NCI-H2107 treated with DMSO at 0.1 percent for 48 hours (cell line): ENCODE measurements at regions not wholly inside any gene's neighbourhood (a gene's known extent, or its start where the extent isn't known, plus 50 kb on each side); places are given as distances from the start of the nearest gene placed in this dataset.

ENCODE experiments used
- DNase-seq: peaks from one replicate; lab custom pipeline; 2025; ENCODE audit not compliant: unreplicated experiment; lab: John Stamatoyannopoulos, UW

DNA sequence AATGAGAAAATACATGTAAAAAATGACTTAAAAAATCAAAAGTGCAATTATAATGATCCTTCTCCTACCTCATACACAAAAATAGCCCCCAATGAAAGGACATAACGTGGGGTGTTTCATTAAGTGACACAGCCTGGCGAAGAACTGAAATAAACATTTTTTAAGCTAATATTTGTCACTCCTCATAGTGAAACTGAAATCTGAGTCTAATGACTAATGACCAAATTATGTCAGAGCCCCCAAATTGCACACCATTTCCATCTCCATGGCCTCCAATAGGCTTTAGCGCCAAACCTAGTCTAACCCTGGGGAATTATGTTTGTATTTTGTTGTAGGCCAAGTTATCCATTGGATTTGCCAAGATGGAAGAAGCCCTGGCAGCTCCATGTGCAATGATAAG lies 119.1 kb downstream of the WT1 start:
- DNase-seq = no peak

DNA sequence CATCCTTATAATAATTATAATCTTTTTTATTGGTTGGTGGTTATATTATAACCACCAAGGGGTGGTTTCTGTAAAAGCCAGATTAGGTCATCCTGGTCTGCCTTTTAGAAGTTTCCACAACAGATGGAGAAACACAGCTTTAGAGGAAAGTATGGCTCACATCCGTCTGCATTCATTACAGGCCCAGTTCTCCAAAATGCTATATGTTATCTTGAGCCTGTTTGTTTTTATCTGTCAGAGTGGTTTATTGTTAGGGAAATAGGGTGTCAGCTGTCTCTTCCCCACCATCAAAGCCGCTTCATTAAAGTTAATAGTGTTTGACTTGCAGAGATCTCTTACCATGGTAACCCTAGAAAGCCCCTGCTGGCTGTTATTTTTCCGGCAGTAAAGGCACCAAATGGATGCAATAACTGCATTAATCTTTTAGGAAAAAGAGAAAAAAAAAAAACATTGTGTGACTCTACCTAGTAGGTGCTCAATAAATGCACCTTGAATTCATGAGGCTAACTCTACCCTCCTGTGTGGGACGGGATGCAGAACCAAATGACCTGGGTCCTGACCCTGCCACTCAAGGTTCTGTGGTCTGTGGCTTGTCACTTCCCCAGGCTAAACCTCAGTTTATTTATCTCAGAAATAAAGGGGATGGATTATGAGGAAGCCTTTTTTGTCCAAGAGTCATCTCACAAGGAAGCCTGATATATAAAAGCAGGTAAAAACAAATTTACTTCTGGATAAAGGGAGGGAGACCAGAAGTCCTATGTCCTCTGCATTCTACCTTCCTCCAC lies 118.3 kb downstream of the WT1 start:
- DNase-seq = no peak

DNA sequence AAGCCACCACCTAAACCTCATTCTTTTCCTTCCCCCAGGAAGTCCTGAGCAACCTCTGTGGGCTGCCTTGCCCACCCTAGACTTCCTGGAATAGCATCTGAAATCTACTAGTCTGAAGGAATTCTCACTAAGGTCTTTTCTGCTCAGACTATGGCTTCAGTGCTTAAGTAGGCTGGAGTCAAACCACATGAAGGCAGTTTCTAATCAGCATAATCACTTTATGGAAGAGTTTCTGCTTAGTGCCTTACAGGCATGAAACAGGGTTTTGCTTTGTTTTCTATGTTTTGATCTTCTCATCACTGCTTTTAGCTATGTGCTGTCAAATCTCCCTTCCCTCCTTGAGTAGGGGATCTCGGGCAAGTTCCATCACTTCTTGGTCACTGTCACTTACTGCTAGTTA lies 117.7 kb downstream of the WT1 start:
- DNase-seq = no peak

DNA sequence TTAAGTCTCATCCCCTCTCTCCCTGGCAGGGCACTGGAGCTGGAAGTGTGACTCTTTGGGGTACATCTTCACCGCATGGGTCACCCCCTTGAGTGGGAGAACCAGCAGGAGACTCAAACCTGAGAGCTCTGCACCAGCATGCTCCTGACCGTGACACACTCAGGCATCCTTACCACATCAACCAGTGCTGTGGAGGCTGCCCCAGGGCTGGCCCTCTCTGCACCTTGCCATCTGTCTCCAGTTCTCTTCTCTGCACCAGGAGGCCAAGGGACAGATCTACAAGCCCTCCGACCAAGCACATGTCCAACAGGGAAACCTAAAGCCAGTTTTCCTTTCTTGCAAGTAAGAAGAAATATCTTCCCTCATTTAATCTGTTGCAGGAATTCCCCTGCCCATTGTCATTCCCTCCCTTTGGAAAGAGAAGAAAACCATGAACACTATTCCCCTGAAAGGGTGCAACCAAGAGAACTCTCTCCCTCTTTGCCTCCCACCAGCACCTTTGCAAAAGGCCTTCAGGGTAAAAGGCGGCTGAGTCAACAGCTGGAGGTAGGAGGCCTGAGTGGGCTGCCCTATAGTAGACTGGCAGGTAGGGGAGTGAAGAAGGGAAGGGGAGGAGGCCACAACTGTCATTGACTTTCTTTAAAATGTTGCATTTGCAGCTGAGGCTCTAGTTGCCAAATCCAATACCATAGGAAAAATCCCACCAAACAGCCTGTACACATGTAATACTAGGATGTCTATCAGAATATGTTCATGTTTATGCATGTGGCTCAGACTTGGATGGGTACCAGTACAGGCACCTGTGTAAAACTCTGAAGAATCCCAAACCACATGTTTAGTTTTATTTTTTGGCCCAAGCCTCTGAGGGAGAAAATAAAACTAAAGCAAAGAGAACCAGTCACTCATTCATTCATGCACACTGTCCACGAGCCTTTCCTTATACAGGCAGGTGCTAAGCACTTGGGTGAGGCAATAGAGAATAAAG lies 117.0 kb downstream of the WT1 start:
- DNase-seq = no peak

DNA sequence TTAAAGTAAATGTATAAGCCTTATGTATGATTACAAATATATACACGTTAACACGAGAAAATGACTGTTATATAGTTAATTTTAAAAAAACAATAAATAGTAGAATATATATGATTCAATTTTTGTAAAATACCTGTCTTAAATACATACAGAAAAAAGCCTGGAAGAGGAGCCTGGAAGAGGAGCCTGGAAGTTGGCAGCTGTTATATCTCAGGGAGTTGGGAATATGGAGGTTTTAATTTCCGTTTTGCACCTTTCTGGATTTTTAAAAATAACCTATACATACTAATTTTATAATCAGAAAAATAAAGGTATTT lies 111.6 kb downstream of the WT1 start:
- DNase-seq = no peak

DNA sequence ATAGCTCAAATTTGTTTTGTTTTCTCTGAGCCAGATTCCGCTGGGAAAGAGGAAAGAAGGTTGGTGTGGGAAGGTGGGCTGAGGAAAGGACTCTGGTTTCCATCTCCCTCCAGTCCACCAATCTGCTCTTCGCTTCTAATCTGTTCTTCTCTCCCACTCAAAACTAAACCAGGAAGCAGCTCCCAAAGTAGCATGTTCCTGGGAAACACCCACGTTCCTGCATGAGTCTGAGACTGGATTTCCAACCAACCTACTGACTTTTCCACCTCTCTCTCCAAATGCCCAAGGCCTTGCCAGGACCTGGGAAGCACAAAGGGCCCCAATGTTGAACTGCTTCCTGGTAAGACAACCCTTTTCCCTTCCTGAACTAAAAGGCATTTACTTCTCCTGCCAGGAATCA lies 110.2 kb downstream of the WT1 start:
- no peak for DNase-seq

DNA sequence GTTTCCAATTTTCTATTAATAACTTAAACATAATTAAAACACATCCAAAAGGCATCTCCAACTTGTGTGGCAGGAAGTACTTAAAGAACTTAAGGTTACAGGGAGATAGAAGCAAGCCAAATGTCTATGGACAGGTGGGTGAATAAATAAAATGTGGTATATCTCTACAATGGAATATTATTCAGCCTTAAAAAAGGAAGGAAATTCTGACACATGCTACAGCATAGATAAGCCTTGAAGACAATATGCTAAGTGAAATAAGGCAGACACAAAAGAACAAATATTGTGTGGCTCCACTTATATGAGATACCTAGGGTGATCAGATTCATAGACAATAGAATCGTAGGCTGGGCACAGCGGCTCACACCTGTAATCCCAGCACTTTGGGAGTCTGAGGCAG lies 109.6 kb downstream of the WT1 start:
- no peak for DNase-seq

DNA sequence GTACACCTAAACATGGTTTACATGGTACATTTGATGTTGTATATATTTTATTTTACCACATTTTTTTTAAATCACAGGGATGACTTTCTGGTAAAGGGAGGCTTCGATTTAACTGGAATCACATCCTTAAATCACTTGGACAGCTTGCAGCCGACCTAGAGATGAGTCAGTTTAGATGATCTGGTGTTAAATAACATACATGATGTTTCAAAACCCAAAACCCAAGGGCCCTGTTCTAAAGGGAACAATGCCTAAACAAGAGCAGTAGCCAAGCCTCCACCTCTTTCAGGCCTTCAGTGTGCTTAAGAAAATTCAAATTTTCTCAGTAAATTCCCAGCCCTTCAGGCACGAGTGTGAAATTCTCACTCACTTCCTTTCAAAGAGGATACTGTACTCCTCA lies 108.8 kb downstream of the WT1 start:
- DNase-seq = no peak

DNA sequence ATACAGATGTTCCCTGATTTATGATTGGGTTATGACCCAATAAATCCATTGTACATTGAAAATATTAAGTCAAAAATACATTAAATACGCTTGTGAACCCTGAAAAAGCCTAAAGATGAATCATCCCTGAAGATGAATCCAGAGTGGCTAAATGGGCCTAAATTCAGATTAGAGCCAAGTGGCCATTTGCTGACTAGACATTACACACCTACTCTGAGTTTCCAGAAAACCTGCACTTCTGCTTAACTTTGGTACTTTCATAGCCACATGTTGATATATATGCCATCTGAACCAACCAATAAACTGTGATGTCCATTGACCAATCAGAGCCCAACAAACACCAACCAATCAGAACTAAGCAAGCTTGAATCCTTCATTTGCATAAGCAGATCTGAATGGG lies 106.9 kb downstream of the WT1 start:
- no peak for DNase-seq

DNA sequence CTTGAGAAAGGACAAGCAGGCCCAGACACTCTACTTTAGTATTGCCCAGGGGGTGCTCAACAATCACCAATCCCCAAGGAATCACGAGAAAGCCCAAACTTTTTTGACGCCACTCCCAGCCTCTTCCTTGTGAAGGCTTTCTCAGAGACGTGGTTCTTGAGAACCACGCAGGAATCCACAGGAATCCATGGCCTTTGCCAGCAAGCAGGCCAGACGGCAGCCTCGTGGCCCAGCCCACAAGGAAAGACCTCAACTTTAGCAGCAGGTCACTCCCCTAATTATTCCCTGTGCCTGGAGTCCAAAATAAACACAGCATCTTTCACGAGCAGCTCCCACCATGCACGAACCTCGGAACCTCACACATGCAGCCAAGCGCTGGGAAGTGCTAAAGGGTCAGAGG lies 104.2 kb downstream of the WT1 start:
- no peak for DNase-seq

DNA sequence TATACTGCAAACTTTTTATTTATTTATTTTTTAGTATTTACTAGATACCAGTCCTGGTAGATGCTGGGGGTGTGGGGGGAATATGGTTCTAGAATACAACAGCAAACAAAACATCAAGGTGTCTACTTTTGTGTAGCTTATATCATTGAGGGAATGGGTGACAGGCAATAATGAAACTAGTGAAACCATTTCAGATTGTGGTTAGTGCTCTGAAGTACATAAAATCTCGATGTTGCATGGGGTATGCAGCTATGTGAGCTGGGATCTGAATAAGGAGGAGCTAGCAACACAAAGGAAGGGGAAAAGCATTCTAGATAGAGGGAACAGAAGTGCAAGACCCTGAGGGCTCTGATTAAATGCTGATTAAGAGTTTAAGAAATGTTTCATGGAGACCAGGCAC lies 103.5 kb downstream of the WT1 start:
- no peak for DNase-seq

DNA sequence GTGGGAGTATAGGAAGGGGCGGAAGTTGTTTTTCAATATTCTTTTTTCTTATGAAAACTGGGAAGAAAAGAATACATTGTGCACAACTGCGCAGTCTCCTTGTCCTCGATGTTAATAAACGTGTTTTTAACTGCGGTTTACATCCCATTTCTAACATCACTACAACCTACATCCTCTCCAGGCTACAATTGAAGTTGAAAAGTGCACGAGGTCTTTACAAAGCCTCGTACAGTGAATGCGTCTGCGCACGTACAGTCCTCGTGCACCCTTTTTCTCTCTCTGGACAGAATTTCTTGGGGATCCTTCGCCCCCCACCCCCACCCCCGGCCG lies 102.4 kb downstream of the WT1 start:
- no peak for DNase-seq

DNA sequence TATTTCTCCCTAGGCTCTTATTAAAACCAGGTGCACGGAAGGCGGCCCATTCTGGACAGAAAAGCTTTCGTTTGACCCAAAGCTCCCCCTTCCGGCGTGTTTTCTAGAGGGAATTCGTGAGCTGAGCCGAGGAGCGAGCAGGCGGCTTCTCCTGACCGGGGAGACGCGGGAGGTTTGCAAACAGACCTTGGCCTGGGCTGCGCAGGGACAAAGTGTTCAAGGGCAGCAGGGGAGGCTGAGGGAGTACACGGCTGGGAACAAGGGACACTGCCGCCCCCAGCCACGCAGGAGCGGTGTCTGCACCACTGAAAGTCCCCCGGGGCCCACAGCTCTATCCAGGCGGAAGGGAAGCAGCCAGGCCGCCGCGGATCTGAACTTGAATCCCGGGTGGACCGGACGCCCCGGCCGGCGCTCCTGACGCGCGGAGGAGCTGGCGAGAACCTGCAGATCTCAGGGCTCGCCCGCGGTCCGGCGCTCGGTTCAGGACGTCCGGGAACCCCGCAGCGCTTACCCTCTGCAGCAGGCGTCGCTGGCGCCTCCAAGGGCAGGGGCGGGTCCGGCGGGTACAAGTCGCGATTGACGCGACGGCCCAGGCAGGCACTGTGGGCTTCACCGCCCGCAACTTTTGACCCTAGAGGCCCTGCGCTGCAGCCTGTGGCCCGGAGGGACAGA lies 101.9 kb downstream of the WT1 start:
- DNase-seq = no peak

DNA sequence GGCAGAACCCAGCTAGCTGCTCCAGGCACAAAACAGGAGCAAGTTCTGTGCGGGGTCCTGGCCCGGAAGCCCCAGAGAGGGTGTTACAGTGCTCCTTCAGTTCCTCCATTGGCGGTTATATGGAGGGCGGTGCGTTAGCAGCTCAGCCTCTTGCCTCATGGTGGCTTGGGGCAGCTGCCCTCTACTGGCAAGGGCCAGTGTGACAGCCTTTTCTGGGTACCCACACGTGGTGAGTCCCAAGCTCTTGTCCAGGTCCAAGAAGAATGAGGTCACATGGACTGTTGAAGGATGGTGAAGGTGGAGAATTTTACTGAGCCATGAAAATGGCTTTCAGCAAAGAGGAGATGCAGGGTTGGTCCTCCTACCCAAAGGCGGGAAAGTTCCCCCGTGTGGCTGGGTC lies 100.5 kb downstream of the WT1 start:
- no peak for DNase-seq
